ENCODE measurements at regions not wholly inside any gene's neighbourhood (a gene's known extent, or its start where the extent isn't known, plus 50 kb on each side); places are given as distances from the start of the nearest gene placed in this dataset.

- TF ChIP-seq NR1H2 (CRISPR knock-in tag; IDR thresholded peaks at IDR 0.05) (no peak), POLR2A (conservative IDR thresholded peaks at IDR 0.05) (no peak), ZBTB17 (CRISPR knock-in tag; IDR thresholded peaks at IDR 0.05) (no peak), CUX1 (CRISPR knock-in tag; IDR thresholded peaks at IDR 0.05) (no peak), NFIX (CRISPR knock-in tag; IDR thresholded peaks at IDR 0.05; ENCODE audit: low read depth) (no peak), CTCF (IDR thresholded peaks at IDR 0.05 in 2 of 3, conservative IDR thresholded peaks at IDR 0.05 in 1 of 3; ENCODE audit: insufficient read depth in 2 of 3, low read depth in 1 of 3, low read length in 3 of 3) (no peak), ZNF586 (CRISPR knock-in tag; conservative IDR thresholded peaks at IDR 0.05) (no peak), E2F4 (CRISPR knock-in tag; IDR thresholded peaks at IDR 0.05; ENCODE audit: low read depth) (no peak), RFX5 (IDR thresholded peaks at IDR 0.05; ENCODE audit: low read depth, low read length) (no peak), PRPF4 (IDR thresholded peaks at IDR 0.05; ENCODE audit: insufficient read depth, low read depth, low read length, poor library complexity, severe bottlenecking) (no peak), NFIC (IDR thresholded peaks at IDR 0.05) (no peak), SIN3A (IDR thresholded peaks at IDR 0.05; ENCODE audit: borderline replicate concordance in 2 of 2, control insufficient read depth in 1 of 2, low read depth in 2 of 2, low read length in 2 of 2) (no peak), TEAD2 (tag; IDR thresholded peaks at IDR 0.05) (no peak), ZNF175 (CRISPR knock-in tag; IDR thresholded peaks at IDR 0.05; ENCODE audit: low read depth) (no peak)
These were observed 195.7 kb upstream of the IPO5 start for GRCh38 chr13:97757807-97758206.

All from K562 (cell line).